ENCODE measurements at regions not wholly inside any gene's neighbourhood (a gene's known extent, or its start where the extent isn't known, plus 50 kb on each side); places are given as distances from the start of the nearest gene placed in this dataset.
"Not testable (repeated sequence)": the region's sequence is repeated elsewhere in the genome, so short reads cannot be mapped to it uniquely, and the experiment has no call there.

- no peak for DNase-seq (ENCODE audit: extremely low read depth, low read depth)
These were observed 120.8 kb upstream of the RBMS1 start for GRCh38 chr2:160614391-160614790.

DNA sequence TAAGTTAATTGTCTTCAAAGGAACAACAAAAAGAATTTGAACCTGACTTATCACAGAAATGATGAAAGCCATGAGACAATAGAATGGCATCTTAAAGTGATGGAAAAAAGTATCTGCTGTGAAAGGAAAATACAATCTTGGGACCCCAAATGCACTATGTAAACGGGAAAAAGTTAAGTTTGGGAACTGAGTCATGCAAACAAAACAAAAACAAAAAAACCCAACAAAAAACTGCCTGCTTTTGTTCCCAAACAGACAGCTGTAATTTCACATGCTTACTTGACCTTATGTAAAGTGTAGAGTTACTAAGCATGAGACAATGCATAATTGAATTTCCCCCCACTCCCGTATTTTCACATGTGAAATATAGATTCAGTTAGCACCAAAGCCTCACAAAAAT is 122.1 kb upstream of the RBMS1 start:
- TF ChIP-seq CTCF (IDR thresholded peaks at IDR 0.05; ENCODE audit: low read depth, low read length) = no peak

More at GRCh38 chr2:160614391-160614790, 120.8 kb upstream of the RBMS1 start:
- TF ChIP-seq CTCF (IDR thresholded peaks at IDR 0.05; ENCODE audit: low read depth, low read length) = no peak

DNA sequence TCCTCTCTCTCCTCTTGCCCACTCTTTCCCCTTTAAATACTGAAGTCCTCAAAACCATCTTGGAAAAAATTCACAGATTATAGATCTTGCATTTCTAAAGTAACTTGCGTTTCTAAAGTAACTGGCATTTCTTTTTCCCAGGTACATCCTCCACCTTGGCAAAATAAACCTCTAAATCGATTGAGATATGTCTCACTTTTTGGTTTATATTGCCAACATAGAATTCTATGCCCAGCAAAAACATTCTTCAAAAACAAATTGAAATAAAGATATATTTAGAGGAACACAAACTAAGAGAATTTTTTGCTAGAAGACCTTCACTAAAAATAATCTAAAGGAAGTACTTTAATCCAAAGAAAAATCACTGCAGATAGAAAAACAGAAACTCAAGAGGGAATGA is 122.5 kb upstream of the RBMS1 start:
- TF ChIP-seq CTCF (IDR thresholded peaks at IDR 0.05; ENCODE audit: low read depth, low read length) = no peak
- DNase-seq (ENCODE audit: extremely low read depth, low read depth) = no peak

More for the DNA sequence above, 122.1 kb upstream of the RBMS1 start:
- no peak for DNase-seq (ENCODE audit: extremely low read depth, low read depth)

DNA sequence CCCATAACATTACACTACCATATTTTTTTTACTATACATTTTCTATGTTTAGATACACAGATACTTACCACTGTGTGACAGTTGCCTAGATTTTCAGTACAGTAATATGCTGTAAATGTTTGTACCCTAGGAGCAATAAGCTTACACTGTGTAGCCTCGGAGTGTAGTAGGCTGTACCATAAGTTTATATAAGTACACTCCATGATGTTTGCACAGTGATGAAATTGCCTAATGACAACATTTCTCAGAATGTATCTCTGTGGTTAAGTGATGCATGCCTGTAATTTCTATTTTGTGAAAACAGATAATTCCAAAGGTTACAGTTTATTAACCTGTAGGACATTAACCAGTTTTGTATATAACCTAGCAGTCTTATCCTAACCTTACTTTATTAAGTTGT is 128.1 kb upstream of the RBMS1 start:
- no peak for DNase-seq (ENCODE audit: extremely low read depth, low read depth)

DNA sequence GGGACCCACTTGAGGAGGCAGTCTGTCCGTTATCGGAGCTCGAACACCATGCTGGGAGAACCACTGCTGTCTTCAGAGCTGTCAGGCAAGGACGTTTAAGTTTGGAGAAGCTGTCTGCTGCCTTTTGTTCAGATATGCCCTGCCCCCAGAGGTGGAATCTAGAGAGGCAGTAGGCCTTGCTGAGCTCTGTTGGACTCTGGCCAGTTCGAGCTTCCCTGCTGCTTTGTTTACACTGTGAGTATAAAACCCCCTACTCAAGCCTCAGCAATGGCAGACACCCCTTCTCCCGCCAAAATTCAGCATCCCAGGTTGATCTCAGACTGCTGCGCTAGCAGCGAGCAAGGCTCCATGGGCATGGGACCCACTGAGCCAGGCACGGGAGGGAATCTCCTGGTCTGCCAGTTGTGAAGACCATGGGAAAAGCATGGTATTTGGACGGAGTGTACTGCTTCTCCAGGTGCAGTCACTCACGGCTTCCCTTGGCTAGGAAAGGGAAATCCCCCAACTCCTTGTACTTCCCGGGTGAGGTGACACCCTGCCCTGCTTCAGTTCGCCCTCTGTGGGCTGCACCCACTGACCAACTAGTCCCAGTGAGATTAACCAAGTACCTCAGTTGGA is 134.5 kb upstream of the RBMS1 start:
- DNase-seq (ENCODE audit: extremely low read depth, low read depth) = not testable (repeated sequence)

More for the DNA sequence above, 128.1 kb upstream of the RBMS1 start:
- TF ChIP-seq CTCF (IDR thresholded peaks at IDR 0.05; ENCODE audit: low read depth, low read length) = no peak

- no peak for DNase-seq (ENCODE audit: extremely low read depth, low read depth)
- no peak for TF ChIP-seq CTCF (IDR thresholded peaks at IDR 0.05; ENCODE audit: low read depth, low read length)
These were observed 135.2 kb upstream of the RBMS1 start for GRCh38 chr2:160628811-160629210.

GRCh38 chr2:160630801-160631590 is 137.4 kb upstream of the RBMS1 start:
- TF ChIP-seq CTCF (IDR thresholded peaks at IDR 0.05; ENCODE audit: low read depth, low read length) = no peak
- DNase-seq (ENCODE audit: extremely low read depth, low read depth) = no peak
